HG02970 (cell line): ENCODE measurements at regions not wholly inside any gene's neighbourhood (a gene's known extent, or its start where the extent isn't known, plus 50 kb on each side); places are given as distances from the start of the nearest gene placed in this dataset.

Experiments used
- ATAC-seq: cut with Tn5 transposase; IDR thresholded peaks from one replicate; pipeline ENCODE4 v1.9.1; 2021; ENCODE audit warnings: mild to moderate bottlenecking, moderate library complexity, moderate number of reproducible peaks; ENCODE audit not compliant: unreplicated experiment, low FRiP score

- no peak for ATAC-seq
Measured at GRCh38 chr15:69529961-69530633, 77.5 kb downstream of the RPLP1 start.

DNA sequence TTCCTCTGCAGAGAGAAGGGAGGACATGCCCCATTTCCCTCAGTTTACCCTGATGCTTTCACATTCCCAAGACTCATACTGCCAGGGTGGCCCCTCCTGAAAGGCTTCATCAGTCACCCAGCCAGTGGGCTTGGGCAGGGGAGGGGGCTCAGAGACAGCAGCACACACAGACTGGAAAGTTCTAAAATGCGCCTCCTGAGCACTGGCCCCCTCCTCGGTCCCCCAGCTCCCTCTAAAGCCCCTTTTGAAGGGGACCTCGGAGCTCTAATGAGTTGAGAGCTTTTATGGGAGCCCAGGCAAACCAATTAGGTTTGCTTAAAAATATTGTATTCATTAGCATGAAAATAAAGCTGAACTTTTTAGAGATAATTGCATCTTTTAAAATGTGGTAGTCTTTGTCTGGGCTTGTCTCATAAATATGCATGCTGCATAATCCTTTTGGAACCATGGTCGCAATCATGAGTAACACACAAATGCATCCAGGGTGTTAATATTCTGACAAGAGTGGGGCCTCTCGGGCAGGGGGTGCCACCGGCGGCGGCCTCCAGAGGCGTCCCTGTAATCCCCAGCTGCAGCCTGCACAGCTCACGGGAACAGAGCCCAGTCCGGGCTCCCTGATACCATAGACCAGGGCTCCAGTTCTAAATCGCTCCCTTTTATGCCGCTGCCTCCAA is 78.5 kb downstream of the RPLP1 start:
- ATAC-seq, result no peak

DNA sequence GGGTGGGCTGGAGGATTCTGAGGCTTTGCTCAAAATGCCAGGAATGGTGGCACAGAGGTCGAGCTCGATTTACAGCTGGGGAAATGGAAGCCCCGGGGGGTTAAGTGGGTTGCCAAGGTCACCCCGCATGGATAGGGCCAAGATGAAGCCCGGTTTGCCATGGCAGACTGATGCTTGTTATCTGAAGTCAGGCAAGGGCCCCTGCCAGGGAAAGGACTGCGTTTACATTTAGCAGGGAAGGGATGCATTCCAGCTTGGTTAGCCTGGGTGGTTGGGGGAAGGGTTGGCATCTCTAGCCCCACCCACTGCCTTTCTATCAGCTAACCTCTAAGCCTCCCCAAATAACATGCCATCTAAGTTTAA is 79.0 kb downstream of the RPLP1 start:
- no peak for ATAC-seq

- ATAC-seq, result no peak
Measured at GRCh38 chr15:69532066-69532465, 79.4 kb downstream of the RPLP1 start.

DNA sequence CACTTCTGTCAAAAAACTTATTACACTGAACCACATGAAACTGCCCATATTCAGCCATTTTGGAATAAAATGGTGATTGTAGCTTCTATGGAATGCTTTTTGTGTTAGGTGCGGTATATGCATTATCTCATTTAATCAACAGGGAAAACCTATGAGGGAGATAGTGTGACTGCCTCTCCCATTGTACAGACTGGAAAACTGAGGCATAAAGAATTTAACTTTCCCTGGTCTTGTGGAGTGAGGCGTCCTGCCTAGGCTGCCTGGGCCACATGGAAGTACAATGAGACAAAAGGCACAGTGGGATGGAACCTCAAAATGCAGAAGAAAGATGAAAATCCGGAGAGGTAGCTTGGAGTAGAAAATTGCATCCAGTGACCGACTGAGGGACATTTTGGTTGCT is 80.2 kb downstream of the RPLP1 start:
- ATAC-seq, result no peak

DNA sequence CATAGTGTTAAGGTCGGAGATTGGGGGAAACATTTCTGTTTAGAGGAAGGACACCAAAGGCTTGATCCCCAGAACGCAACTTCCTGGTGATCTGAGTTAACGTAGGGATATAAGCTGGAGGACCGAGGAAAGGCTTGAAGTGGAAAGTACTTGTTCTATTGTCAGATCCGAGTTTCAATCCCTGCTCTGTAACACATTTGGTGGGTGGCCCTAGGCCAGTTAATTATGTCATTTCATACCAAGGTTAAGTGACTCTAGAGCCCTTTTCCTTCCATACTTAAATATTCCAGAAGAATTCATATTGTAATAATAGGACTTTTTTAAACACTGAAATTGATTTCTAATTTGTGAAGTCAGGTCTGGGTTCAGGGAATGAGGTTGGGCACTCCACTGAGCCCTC is 80.9 kb downstream of the RPLP1 start:
- ATAC-seq, result no peak

DNA sequence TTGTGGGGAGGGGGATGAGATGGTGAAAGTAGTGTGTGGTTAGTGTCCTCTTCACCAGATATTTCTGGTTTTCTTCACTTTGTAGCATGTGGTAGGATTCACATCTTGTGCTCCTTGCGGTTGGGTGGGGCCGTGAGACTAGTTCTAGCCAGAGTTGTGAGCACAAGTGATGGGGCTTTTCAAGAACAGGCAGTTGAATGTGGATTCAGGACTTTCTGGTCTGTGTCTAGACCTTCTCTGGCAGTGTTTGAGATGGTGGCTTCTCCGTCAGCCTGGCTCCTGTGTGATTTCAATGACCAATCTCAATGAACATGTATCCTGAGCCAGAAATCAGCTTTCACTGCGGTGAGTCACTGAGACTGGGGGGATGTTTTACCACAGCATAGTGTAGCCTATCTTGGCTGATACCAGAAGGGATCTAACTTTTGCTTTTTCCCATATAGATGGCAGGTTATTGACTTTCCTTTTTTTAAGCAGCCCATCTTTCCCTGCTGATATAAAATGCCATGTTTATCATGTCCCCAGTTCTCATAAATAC is 82.6 kb downstream of the RPLP1 start:
- no peak for ATAC-seq

DNA sequence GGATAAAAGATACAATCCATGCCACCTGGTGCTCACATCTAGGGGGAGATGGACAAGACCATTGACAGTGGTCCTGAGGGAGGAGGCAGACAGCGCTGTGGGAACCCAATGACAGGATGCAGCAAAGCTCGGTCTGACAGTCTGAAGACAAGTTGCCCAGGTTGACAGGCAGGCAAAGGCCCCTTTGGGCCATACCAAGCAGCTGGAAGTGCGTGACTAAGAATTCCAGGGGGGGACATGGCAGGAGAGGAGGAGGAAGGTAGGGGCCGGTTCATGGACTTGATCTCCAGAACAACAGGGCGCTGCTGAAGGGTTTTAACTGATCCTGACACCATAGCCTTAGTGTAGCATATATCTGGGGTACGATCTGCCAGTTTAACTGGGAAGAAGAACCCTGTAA is 83.4 kb downstream of the RPLP1 start:
- no peak for ATAC-seq

DNA sequence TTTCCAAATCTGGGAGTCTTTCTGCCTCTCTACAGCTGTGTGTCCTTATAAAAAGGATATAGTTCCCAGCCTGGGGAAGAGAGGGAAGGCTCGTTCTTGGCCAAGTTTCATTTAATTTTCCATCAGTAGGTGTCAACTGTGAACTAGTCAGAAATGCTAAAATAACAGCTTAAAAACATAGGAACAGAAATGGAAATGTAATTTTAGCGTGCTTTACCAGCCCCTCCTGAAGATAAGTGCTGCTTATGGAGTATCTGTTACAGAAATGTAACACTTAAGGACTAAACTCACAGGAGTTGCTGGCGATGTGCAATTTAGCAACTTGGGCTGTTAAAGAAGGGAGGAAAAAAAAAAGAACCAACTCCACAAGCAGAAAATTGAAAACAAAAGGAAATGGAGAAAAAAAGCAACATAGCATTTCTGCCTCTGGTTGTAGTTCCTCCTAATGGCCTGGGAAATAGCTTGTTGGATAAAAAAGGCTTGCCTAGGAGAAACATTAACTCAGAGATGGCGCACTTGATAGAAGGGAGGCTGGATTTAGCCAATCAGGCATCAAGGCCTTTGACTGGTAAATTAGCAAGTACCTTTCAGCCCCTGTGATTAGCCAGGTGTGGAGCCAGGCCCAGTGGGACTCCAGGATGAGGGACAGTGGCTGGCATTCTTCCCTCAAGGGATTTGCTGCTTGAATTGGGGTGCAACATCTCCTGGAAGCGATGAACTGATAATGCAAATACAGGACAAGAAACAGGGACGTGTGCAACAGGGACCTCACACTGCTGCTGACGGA is 84.3 kb downstream of the RPLP1 start:
- ATAC-seq, result no peak

DNA sequence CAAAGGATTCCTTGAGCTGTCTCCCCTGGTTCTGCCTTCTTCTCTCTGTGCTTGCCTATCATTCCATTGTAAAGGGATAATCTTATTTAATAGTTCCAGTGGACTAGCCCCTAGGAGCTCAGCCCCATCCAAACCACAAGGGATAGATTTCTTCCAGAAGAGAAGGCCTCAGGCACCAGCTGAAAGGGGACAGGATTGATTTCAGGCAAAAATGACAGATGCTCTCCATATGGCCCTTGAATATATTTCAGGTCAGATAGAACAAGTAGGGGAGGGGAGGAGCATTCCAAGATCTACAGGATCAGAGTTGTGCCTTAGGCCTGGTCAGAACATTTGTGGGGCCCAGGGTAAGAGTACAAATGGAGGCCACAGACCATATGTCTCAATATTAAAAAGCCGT is 85.3 kb downstream of the RPLP1 start:
- ATAC-seq, result no peak

DNA sequence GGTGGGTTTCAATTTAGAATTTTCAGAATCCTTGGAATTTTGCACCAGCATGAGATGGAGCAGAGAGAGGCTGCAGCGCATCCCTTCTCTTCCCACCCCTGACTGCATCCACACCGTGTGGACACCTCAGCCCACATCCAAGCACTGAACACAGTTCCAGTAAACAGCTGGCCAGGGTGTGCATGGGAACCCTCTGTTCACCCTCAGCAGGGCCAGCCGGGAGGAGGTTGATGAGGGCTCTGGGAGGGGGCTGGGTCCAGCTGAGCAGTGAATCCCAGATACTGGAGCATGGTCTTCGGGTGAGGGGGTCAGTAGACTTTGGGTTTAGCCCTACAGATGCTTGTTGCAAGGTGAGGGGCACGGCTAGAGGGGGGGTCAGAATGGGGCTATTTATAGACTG is 85.8 kb downstream of the RPLP1 start:
- ATAC-seq, result no peak

GRCh38 chr15:69539345-69539744 is 86.7 kb downstream of the RPLP1 start:
- no peak for ATAC-seq

DNA sequence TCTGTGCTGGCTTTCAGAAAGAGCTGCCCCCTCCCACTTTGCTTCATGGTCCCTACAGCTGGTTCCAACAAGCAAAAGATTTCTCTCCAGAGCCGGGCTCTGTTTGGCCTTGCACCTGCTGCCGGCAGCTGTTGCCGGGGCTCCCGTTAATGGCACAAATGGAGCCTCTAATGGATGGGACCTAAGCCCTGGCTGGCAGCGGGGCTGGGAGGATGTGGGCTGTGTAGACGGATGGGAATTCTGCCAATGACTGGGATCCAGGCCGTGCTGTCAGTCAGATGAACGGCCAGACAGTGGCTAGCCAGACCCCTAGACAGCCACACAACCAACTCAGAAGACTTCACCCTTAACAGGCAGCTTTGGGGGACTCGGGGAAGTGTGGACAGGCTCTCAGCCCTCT is 88.0 kb downstream of the RPLP1 start:
- no peak for ATAC-seq

DNA sequence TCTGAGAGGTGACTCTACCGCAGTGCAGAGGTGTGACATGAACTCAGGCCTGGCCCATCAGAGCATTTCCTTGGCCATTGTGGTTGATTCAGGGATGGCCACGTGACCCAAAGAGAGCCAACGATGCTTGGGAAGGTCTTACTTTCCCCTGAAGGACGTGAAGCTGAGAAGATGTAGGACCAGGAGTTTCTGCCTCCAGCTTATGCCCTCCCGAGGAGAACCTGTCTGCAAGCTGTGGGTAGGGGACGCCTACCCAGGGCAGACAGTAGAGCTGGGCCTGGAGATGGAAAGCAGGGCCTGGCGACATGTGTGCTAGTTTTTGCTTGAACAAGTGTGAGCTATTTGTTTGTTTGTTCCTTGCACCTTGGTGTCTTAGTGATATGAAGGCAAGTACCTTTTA is 89.4 kb downstream of the RPLP1 start:
- no peak for ATAC-seq

DNA sequence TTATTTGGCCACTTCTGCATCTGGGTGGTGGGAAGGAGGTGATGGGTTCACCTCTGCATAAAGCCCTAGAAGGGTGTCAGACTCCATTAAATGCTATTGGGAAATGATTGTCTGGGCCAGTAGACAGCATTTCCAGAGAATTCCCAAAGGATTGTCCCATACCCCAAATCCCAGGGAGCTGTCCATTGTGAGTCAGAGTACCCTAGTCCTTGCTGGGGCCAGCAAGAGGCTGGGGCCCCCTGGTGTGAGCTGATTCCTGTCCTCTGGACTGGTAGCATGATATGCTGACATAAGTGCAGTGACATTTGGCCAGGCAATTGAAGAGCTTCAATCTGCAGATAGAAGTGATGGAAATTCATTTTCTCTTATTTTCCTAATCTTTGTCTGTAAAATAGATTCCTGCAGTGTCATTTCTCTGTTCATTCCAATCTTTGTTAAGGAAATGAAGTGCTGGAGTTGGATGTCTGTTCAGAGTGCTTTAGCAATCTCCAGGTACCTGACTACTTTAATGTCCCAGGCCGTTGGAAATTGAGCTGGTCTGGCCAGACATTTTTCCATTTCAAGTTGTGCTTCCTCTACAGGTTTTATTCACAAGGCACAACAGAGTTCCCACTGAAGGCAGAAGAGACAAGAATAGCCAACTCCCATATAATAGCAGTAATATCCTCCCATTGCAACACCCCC is 91.2 kb downstream of the RPLP1 start:
- no peak for ATAC-seq

- no peak for ATAC-seq
Measured at GRCh38 chr15:69544365-69545113, 91.9 kb downstream of the RPLP1 start.

- ATAC-seq, result no peak
Measured at GRCh38 chr15:69546182-69546581, 93.6 kb downstream of the RPLP1 start.

- no peak for ATAC-seq
Measured at GRCh38 chr15:69548395-69549180, 96.0 kb downstream of the RPLP1 start.

DNA sequence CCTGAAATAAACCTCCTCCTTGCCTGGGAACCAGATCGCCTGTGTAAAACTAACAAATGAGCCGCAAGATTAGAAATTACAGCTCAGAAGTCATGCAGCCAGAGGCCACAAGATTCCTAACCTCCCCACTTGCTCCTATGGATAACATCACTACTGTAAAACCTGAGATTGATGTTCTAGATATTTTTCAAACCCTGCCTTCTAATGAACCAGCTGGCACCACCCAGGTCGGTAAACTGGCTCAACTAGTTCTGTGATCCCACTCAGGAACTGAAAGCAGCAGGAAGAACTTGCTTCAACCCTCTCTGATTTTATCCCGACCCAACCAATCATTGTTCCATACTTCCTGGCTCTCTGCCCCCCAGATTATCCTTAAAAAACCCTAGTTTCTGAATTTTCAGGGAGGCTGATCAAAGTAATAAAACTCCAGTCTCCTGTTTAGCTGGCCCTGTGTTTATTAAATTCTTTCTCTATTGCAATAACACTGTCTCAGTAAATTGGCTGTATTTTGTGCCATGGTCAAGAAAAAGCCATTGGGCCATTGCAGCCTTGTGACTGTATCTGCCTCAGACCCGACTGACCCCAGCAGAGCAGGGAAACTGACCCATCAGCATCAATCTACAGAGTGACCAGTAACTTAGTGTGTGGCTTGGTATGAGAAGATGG is 98.9 kb downstream of the RPLP1 start:
- no peak for ATAC-seq
